ENCODE measurements at regions not wholly inside any gene's neighbourhood (a gene's known extent, or its start where the extent isn't known, plus 50 kb on each side); places are given as distances from the start of the nearest gene placed in this dataset.

- DNase-seq (ENCODE audit: low read depth, low spot score) = no peak
These were observed 152.2 kb upstream of the AFDN start for GRCh38 chr6:167674486-167674885.

- no peak for DNase-seq (ENCODE audit: low read depth, low spot score)
These were observed 150.6 kb upstream of the AFDN start for GRCh38 chr6:167676000-167676665.

- no peak for DNase-seq (ENCODE audit: low read depth, low spot score)
These were observed 149.9 kb upstream of the AFDN start for GRCh38 chr6:167676666-167677421.

- no peak for DNase-seq (ENCODE audit: low read depth, low spot score)
These were observed 149.3 kb upstream of the AFDN start for GRCh38 chr6:167677422-167677789.

- DNase-seq (ENCODE audit: low read depth, low spot score) = no peak
These were observed 148.3 kb upstream of the AFDN start for GRCh38 chr6:167678102-167679101.

- DNase-seq (ENCODE audit: low read depth, low spot score) = no peak
These were observed 147.5 kb upstream of the AFDN start for GRCh38 chr6:167679122-167679736.

- DNase-seq (ENCODE audit: low read depth, low spot score) = no peak
These were observed 146.7 kb upstream of the AFDN start for GRCh38 chr6:167679790-167680604.

GRCh38 chr6:167680605-167681149 lies 146.0 kb upstream of the AFDN start:
- no peak for DNase-seq (ENCODE audit: low read depth, low spot score)

- DNase-seq (ENCODE audit: low read depth, low spot score) = no peak
These were observed 144.6 kb upstream of the AFDN start for GRCh38 chr6:167682125-167682524.

- no peak for DNase-seq (ENCODE audit: low read depth, low spot score)
These were observed 144.1 kb upstream of the AFDN start for GRCh38 chr6:167682546-167683027.

- no peak for DNase-seq (ENCODE audit: low read depth, low spot score)
These were observed 143.5 kb upstream of the AFDN start for GRCh38 chr6:167683028-167683862.

GRCh38 chr6:167684276-167685104 lies 142.2 kb upstream of the AFDN start:
- DNase-seq (ENCODE audit: low read depth, low spot score) = no peak

- no peak for DNase-seq (ENCODE audit: low read depth, low spot score)
These were observed 141.1 kb upstream of the AFDN start for GRCh38 chr6:167685654-167686053.

- no peak for DNase-seq (ENCODE audit: low read depth, low spot score)
These were observed 140.4 kb upstream of the AFDN start for GRCh38 chr6:167686204-167686893.

- DNase-seq (ENCODE audit: low read depth, low spot score) = no peak
These were observed 139.5 kb upstream of the AFDN start for GRCh38 chr6:167687116-167687725.

GRCh38 chr6:167688123-167688522 lies 138.6 kb upstream of the AFDN start:
- DNase-seq (ENCODE audit: low read depth, low spot score) = no peak

GRCh38 chr6:167689278-167689677 lies 137.4 kb upstream of the AFDN start:
- no peak for DNase-seq (ENCODE audit: low read depth, low spot score)

GRCh38 chr6:167689751-167690150 lies 137.0 kb upstream of the AFDN start:
- no peak for DNase-seq (ENCODE audit: low read depth, low spot score)
